ENCODE measurements at regions not wholly inside any gene's neighbourhood (a gene's known extent, or its start where the extent isn't known, plus 50 kb on each side); places are given as distances from the start of the nearest gene placed in this dataset.
A peak's percentile ranks its signal among the peaks of the same experiment; 100 is the strongest.

DNA sequence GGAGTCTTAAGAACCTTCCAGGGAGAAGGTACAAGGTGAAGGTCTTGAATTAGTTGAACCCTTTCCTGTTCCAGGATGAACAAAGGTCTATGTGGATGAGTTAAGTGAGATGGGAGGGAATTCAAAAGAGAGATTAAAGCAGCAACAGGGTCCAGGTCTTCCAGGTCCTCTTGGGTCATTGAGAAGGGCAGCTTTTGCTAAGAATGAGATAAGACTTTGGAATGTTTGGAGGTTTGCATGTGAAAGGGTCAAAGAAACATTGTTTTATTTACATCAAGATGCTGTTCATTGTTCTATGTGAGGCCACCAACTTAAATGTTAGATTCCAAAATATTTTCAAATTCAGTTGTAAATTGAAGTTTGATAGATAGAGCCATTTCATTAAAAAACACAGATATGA, 463.9 kb downstream of the ANXA1 start (continued):
- TF ChIP-seq, protein P1, sequence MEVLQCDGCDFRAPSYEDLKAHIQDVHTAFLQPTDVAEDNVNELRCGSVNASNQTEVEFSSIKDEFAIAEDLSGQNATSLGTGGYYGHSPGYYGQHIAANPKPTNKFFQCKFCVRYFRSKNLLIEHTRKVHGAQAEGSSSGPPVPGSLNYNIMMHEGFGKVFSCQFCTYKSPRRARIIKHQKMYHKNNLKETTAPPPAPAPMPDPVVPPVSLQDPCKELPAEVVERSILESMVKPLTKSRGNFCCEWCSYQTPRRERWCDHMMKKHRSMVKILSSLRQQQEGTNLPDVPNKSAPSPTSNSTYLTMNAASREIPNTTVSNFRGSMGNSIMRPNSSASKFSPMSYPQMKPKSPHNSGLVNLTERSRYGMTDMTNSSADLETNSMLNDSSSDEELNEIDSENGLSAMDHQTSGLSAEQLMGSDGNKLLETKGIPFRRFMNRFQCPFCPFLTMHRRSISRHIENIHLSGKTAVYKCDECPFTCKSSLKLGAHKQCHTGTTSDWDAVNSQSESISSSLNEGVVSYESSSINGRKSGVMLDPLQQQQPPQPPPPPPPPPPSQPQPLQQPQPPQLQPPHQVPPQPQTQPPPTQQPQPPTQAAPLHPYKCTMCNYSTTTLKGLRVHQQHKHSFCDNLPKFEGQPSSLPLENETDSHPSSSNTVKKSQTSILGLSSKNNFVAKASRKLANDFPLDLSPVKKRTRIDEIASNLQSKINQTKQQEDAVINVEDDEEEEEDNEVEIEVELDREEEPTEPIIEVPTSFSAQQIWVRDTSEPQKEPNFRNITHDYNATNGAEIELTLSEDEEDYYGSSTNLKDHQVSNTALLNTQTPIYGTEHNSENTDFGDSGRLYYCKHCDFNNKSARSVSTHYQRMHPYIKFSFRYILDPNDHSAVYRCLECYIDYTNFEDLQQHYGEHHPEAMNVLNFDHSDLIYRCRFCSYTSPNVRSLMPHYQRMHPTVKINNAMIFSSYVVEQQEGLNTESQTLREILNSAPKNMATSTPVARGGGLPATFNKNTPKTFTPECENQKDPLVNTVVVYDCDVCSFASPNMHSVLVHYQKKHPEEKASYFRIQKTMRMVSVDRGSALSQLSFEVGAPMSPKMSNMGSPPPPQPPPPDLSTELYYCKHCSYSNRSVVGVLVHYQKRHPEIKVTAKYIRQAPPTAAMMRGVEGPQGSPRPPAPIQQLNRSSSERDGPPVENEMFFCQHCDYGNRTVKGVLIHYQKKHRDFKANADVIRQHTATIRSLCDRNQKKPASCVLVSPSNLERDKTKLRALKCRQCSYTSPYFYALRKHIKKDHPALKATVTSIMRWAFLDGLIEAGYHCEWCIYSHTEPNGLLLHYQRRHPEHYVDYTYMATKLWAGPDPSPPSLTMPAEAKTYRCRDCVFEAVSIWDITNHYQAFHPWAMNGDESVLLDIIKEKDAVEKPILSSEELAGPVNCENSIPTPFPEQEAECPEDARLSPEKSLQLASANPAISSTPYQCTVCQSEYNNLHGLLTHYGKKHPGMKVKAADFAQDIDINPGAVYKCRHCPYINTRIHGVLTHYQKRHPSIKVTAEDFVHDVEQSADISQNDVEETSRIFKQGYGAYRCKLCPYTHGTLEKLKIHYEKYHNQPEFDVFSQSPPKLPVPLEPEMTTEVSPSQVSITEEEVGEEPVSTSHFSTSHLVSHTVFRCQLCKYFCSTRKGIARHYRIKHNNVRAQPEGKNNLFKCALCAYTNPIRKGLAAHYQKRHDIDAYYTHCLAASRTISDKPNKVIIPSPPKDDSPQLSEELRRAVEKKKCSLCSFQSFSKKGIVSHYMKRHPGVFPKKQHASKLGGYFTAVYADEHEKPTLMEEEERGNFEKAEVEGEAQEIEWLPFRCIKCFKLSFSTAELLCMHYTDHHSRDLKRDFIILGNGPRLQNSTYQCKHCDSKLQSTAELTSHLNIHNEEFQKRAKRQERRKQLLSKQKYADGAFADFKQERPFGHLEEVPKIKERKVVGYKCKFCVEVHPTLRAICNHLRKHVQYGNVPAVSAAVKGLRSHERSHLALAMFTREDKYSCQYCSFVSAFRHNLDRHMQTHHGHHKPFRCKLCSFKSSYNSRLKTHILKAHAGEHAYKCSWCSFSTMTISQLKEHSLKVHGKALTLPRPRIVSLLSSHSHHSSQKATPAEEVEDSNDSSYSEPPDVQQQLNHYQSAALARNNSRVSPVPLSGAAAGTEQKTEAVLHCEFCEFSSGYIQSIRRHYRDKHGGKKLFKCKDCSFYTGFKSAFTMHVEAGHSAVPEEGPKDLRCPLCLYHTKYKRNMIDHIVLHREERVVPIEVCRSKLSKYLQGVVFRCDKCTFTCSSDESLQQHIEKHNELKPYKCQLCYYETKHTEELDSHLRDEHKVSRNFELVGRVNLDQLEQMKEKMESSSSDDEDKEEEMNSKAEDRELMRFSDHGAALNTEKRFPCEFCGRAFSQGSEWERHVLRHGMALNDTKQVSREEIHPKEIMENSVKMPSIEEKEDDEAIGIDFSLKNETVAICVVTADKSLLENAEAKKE (CRISPR knock-in tag; IDR thresholded peaks at IDR 0.05), result peak; percentile 97
- no peak for TF ChIP-seq EZH2phosphoT487 (IDR thresholded peaks at IDR 0.05; ENCODE audit: unreplicated experiment)
- peak; percentile 43; the same call in 1 of the 2 replicates for TF ChIP-seq NANOG (IDR thresholded peaks at IDR 0.05; ENCODE audit: borderline replicate concordance)
- TF ChIP-seq JUNB (IDR thresholded peaks at IDR 0.05; ENCODE audit: unreplicated experiment), result no peak

DNA sequence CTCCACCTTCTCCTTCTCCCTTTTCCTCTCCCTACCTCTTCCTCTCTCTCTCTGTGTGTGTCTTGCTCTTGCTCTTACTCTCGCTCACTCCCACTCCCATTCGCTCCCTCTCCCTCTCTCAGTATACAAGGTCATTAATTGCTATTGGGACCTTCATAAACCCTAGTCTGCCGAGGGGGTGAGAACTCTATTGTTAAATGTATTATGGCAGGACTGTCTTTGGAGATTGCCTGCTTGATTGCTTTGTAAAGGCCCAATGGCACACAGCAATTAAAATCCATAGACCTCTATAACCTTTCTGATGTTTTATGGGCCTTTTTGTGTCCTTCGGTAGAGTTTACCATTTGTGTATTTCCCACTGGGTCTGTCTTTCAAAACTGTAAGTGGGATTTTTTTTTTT, 465.9 kb downstream of the ANXA1 start:
- DNase-seq (ENCODE audit: low spot score), result no peak
- Histone ChIP-seq H3K4me1 (ENCODE audit: insufficient read depth) (peaks cover 18% of the 10 kb centered on the region; the same call in 1 of the 2 replicates), H2AFZ (no peak overlapping the region), H3K4me3 (no peak overlapping the region), H3K36me3 (ENCODE audit: insufficient read depth) (no peaks in the 10 kb centered on the region), H3K27ac (ENCODE audit: low read depth) (no peak overlapping the region), H3K9me2 (ENCODE audit: insufficient read depth) (no peaks in the 10 kb centered on the region), H3K79me2 (replicated peaks; ENCODE audit: insufficient read depth) (no peaks in the 10 kb centered on the region), H4K20me1 (replicated peaks; ENCODE audit: insufficient read depth) (no peaks in the 10 kb centered on the region), H3K4me2 (no peak overlapping the region), H3K27me3 (ENCODE audit: insufficient read depth) (no peaks in the 10 kb centered on the region), H3F3A (replicated peaks; ENCODE audit: low read depth) (no peaks in the 10 kb centered on the region)
- H3K27me3 Mint-ChIP-seq (ENCODE audit: insufficient read depth, low read depth, poor library complexity), result peaks cover 2% of the 10 kb centered on the region
- peaks cover 20% of the 10 kb centered on the region for H3K4me1 Mint-ChIP-seq
- H3K9me3 Mint-ChIP-seq, result no peaks in the 10 kb centered on the region
- TF ChIP-seq, protein P2, sequence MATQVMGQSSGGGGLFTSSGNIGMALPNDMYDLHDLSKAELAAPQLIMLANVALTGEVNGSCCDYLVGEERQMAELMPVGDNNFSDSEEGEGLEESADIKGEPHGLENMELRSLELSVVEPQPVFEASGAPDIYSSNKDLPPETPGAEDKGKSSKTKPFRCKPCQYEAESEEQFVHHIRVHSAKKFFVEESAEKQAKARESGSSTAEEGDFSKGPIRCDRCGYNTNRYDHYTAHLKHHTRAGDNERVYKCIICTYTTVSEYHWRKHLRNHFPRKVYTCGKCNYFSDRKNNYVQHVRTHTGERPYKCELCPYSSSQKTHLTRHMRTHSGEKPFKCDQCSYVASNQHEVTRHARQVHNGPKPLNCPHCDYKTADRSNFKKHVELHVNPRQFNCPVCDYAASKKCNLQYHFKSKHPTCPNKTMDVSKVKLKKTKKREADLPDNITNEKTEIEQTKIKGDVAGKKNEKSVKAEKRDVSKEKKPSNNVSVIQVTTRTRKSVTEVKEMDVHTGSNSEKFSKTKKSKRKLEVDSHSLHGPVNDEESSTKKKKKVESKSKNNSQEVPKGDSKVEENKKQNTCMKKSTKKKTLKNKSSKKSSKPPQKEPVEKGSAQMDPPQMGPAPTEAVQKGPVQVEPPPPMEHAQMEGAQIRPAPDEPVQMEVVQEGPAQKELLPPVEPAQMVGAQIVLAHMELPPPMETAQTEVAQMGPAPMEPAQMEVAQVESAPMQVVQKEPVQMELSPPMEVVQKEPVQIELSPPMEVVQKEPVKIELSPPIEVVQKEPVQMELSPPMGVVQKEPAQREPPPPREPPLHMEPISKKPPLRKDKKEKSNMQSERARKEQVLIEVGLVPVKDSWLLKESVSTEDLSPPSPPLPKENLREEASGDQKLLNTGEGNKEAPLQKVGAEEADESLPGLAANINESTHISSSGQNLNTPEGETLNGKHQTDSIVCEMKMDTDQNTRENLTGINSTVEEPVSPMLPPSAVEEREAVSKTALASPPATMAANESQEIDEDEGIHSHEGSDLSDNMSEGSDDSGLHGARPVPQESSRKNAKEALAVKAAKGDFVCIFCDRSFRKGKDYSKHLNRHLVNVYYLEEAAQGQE (IDR thresholded peaks at IDR 0.05; ENCODE audit: unreplicated experiment), result no peak
- TF ChIP-seq, protein P1 (CRISPR knock-in tag; IDR thresholded peaks at IDR 0.05), result no peak
- H3K36me3 Mint-ChIP-seq (ENCODE audit: low read depth), result no peaks in the 10 kb centered on the region
- ATAC-seq, result no peak
- no peak overlapping the region for H3K4me3 Mint-ChIP-seq
- no peak overlapping the region for H3K27ac Mint-ChIP-seq
